OCI-LY1 (cell line): ENCODE measurements at regions not wholly inside any gene's neighbourhood (a gene's known extent, or its start where the extent isn't known, plus 50 kb on each side); places are given as distances from the start of the nearest gene placed in this dataset.

Experiments
- H2AFZ ChIP-seq: fragments of 200-600 bp; sonication (generic), shearing (Covaris generic); 2 replicates; pipeline ENCODE4 v1.6.0; 2014; ENCODE audit warnings: antibody characterized with exemption, mild to moderate bottlenecking, low read length
- H3F3A ChIP-seq: fragments of 200-600 bp; sonication (generic), shearing (Covaris generic); 2 replicates; pipeline ENCODE4 v1.6.0; 2014; ENCODE audit warnings: mild to moderate bottlenecking, antibody characterized with exemption, low read length, moderate library complexity; ENCODE audit not compliant: insufficient read depth
- H3K27ac ChIP-seq: fragments of 200-600 bp; sonication (generic); 2 replicates; pipeline ENCODE4 v1.5.1; 2014; ENCODE audit warnings: low read length, mixed run types, mild to moderate bottlenecking, low read depth; ENCODE audit not compliant: poor library complexity, severe bottlenecking
- H3K27me3 ChIP-seq: fragments of 200-600 bp; sonication (generic); 2 replicates; pipeline ENCODE4 v1.6.0; 2014; ENCODE audit warnings: antibody characterized with exemption, mild to moderate bottlenecking, low read length, moderate library complexity; ENCODE audit not compliant: insufficient read depth
- H3K36me3 ChIP-seq: fragments of 200-600 bp; sonication (generic); 2 replicates; pipeline ENCODE4 v1.6.1; 2014; ENCODE audit warnings: mild to moderate bottlenecking, antibody characterized with exemption, low read length, moderate library complexity, mixed read lengths; ENCODE audit not compliant: insufficient read depth
- H3K4me1 ChIP-seq: fragments of 200-600 bp; sonication (generic); 2 replicates; pipeline ENCODE4 v1.5.1; 2014; ENCODE audit warnings: mild to moderate bottlenecking, low read length, moderate library complexity; ENCODE audit not compliant: insufficient read depth, severe bottlenecking
- H3K4me2 ChIP-seq: fragments of 200-600 bp; sonication (generic), shearing (Covaris generic); 2 replicates; pipeline ENCODE4 v1.6.1; 2014; ENCODE audit warnings: low read length
- H3K4me3 ChIP-seq: fragments of 200-600 bp; sonication (generic); 2 replicates; pipeline ENCODE4 v1.5.1; 2014; ENCODE audit warnings: low read length, low read depth, mild to moderate bottlenecking, mixed read lengths; ENCODE audit not compliant: poor library complexity, severe bottlenecking
- H3K79me2 ChIP-seq: fragments of 200-600 bp; shearing (Covaris generic); 2 replicates; pipeline ENCODE4 v1.6.1; 2016; ENCODE audit warnings: mixed run types, low read length, mixed read lengths; ENCODE audit not compliant: insufficient read depth
- H3K9ac ChIP-seq: fragments of 200-600 bp; sonication (generic), shearing (Covaris generic); 2 replicates; pipeline ENCODE4 v1.6.1; 2014; ENCODE audit warnings: mild to moderate bottlenecking, low read length, mixed read lengths
- H3K9me2 ChIP-seq: fragments of 200-600 bp; sonication (generic), shearing (Covaris generic); 2 replicates; pipeline ENCODE4 v1.6.1; 2014; ENCODE audit warnings: low read depth, mild to moderate bottlenecking, low read length, mixed read lengths
- H3K9me3 ChIP-seq: fragments of 200-600 bp; shearing (Covaris generic); 2 replicates; pipeline ENCODE4 v1.6.1; 2014; ENCODE audit warnings: low read length, mixed read lengths
- H4K20me1 ChIP-seq: fragments of 200-600 bp; sonication (generic), shearing (Covaris generic); 2 replicates; pipeline ENCODE4 v1.6.0; 2016; ENCODE audit warnings: mild to moderate bottlenecking, low read length; ENCODE audit not compliant: insufficient read depth
- EZH2 ChIP-seq: fragments of 200-600 bp; sonication (generic), shearing (Covaris generic); IDR thresholded peaks from 2 replicates; pipeline ENCODE4 v1.8.0; 2017; ENCODE audit warnings: borderline replicate concordance, mixed run types, mild to moderate bottlenecking, antibody characterized with exemption, low read length, moderate library complexity, mixed read lengths
- TF ChIP-seq, protein P1 (sequence below): fragments of 200-600 bp; sonication (generic), shearing (Covaris generic); IDR thresholded peaks from 2 replicates; pipeline ENCODE4 v1.5.1; 2017; ENCODE audit warnings: mild to moderate bottlenecking, antibody characterized with exemption, low read length, moderate library complexity, mixed read lengths

GRCh38 chr12:47507221-47507620, 198.6 kb downstream of the RPAP3 start:
- Histone ChIP-seq H3K36me3 (no peaks in the 10 kb centered on the region), H3K4me1 (no peaks in the 10 kb centered on the region), H3K9me3 (no peaks in the 10 kb centered on the region), H2AFZ (no peak overlapping the region), H3K27ac (no peak overlapping the region), H3K4me2 (no peak overlapping the region), H3K79me2 (no peaks in the 10 kb centered on the region), H3K9me2 (no peaks in the 10 kb centered on the region), H3F3A (no peaks in the 10 kb centered on the region), H4K20me1 (no peaks in the 10 kb centered on the region), H3K9ac (no peak overlapping the region), H3K27me3 (no peaks in the 10 kb centered on the region), H3K4me3 (no peak overlapping the region)
- TF ChIP-seq, protein P1, sequence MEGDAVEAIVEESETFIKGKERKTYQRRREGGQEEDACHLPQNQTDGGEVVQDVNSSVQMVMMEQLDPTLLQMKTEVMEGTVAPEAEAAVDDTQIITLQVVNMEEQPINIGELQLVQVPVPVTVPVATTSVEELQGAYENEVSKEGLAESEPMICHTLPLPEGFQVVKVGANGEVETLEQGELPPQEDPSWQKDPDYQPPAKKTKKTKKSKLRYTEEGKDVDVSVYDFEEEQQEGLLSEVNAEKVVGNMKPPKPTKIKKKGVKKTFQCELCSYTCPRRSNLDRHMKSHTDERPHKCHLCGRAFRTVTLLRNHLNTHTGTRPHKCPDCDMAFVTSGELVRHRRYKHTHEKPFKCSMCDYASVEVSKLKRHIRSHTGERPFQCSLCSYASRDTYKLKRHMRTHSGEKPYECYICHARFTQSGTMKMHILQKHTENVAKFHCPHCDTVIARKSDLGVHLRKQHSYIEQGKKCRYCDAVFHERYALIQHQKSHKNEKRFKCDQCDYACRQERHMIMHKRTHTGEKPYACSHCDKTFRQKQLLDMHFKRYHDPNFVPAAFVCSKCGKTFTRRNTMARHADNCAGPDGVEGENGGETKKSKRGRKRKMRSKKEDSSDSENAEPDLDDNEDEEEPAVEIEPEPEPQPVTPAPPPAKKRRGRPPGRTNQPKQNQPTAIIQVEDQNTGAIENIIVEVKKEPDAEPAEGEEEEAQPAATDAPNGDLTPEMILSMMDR: no peak
- no peak for TF ChIP-seq EZH2

DNA sequence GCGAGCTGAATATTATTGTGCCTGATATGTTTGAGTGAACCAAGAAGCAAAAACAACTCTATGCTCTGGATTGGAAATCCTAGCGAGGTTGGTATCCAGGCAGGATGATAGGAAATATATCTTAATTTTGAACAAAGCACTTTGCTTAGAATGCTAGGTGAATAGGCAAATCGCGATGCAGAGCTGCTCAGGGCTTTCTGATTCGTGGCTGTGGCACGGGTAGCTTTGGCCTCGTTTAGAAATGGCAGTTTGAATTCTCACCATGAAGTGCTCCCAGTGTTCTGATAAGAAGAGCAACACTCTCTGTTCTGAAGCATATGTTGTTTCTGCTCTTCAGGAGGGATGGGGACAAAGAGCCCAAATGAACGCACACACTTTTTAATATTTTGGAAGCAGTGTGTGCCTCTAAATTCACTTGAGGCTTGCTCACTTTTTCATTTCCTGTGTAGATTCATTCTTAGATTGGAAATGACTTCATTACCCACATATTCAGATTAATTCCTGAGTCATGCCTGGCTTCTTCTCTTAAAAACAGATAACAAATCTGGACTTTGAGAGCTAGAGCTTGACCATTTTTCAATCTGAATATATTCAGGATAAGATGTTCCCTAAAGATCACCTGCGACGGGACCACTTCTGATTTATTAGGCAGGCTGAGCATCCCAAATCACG, 200.9 kb downstream of the RPAP3 start:
- Histone ChIP-seq H3K79me2 (no peaks in the 10 kb centered on the region), H3K9me2 (no peaks in the 10 kb centered on the region), H3K9ac (no peak overlapping the region), H3K36me3 (no peaks in the 10 kb centered on the region), H3F3A (no peaks in the 10 kb centered on the region), H3K9me3 (no peaks in the 10 kb centered on the region), H4K20me1 (no peaks in the 10 kb centered on the region), H3K4me2 (no peak overlapping the region), H3K27me3 (no peaks in the 10 kb centered on the region), H2AFZ (no peak overlapping the region), H3K27ac (no peak overlapping the region), H3K4me3 (no peak overlapping the region), H3K4me1 (no peaks in the 10 kb centered on the region)
- TF ChIP-seq, protein P1: no peak
- no peak for TF ChIP-seq EZH2

DNA sequence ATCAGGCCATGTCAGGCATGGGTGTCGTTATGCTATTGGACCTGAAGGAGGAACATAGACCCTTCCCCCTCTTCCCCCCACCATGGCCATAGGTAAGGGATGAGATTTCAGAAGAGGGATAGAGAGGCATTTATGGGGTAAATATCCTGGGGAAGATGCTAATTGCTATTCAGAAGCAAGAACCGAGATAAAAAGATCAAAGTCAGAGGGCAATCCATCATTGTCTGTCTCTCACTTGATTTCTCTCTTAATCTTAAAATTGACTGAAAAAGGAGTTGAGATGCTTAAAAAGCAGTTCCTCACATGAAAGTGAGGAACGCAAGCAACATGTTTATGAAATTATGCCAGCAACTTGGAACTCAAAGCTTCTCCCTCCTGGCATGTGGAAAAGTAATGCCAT, 212.0 kb downstream of the RPAP3 start:
- Histone ChIP-seq H3K27me3 (no peaks in the 10 kb centered on the region), H4K20me1 (no peaks in the 10 kb centered on the region), H3K9me3 (no peaks in the 10 kb centered on the region), H3K4me1 (no peaks in the 10 kb centered on the region), H3K4me2 (no peak overlapping the region), H3K9ac (no peak overlapping the region), H3K79me2 (no peaks in the 10 kb centered on the region), H3K27ac (no peak overlapping the region), H3K4me3 (no peak overlapping the region), H3F3A (no peaks in the 10 kb centered on the region), H3K9me2 (no peaks in the 10 kb centered on the region), H3K36me3 (no peaks in the 10 kb centered on the region), H2AFZ (no peak overlapping the region)
- TF ChIP-seq, protein P1: no peak
- no peak for TF ChIP-seq EZH2
